Spleen (tissue), 7 donors: ENCODE measurements at regions not wholly inside any gene's neighbourhood (a gene's known extent, or its start where the extent isn't known, plus 50 kb on each side); places are given as distances from the start of the nearest gene placed in this dataset.

Source experiments
- POLR2A ChIP-seq, 3 donors: fragments of 450-650 bp; IDR thresholded peaks; one replicate each; pipeline ENCODE4 v1.5.1; 2017; ENCODE audit warnings: antibody characterized with exemption in 3 of 3, mild to moderate bottlenecking in 1 of 3
- POLR2AphosphoS5 ChIP-seq, 3 donors: sonication (generic); formaldehyde crosslinking; IDR thresholded peaks; one replicate each; pipeline ENCODE4 v1.5.1; 2017; ENCODE audit warnings: antibody characterized with exemption in 3 of 3
- TF ChIP-seq, protein P1 (sequence below), 11 experiments: fragments of 200-600 bp in 7 of 11; fragments of 450-650 bp in 4 of 11; sonication (generic) in 4 of 11; IDR thresholded peaks in 8 of 11; conservative IDR thresholded peaks in 3 of 11; 1 replicate in 7 of 11; 2 replicates in 4 of 11; pipeline versions ENCODE4 v1.4.0 to v1.8.0; 2016 to 2021; ENCODE audit warnings: antibody characterized with exemption in 11 of 11, inconsistent platforms in 4 of 11, mild to moderate bottlenecking in 1 of 11
- donor health status: DM: no; HTN: no; CAD: no; lungs with moderate emphysema.
- donor health status: DM: no; HTN: no; CAD: no.
- donor health status: DM: no; HTN: no; CAD: no.

GRCh38 chr4:17327591-17327990, 184.3 kb downstream of the QDPR start:
- TF ChIP-seq, protein P1, sequence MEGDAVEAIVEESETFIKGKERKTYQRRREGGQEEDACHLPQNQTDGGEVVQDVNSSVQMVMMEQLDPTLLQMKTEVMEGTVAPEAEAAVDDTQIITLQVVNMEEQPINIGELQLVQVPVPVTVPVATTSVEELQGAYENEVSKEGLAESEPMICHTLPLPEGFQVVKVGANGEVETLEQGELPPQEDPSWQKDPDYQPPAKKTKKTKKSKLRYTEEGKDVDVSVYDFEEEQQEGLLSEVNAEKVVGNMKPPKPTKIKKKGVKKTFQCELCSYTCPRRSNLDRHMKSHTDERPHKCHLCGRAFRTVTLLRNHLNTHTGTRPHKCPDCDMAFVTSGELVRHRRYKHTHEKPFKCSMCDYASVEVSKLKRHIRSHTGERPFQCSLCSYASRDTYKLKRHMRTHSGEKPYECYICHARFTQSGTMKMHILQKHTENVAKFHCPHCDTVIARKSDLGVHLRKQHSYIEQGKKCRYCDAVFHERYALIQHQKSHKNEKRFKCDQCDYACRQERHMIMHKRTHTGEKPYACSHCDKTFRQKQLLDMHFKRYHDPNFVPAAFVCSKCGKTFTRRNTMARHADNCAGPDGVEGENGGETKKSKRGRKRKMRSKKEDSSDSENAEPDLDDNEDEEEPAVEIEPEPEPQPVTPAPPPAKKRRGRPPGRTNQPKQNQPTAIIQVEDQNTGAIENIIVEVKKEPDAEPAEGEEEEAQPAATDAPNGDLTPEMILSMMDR (IDR thresholded peaks at IDR 0.05 in 8 of 11, conservative IDR thresholded peaks at IDR 0.05 in 3 of 11): no peak
- TF ChIP-seq POLR2A (IDR thresholded peaks at IDR 0.05) (no peak), POLR2AphosphoS5 (IDR thresholded peaks at IDR 0.05) (no peak)
